Esophagus muscularis mucosa (tissue), 4 donors: ENCODE measurements at regions not wholly inside any gene's neighbourhood (a gene's known extent, or its start where the extent isn't known, plus 50 kb on each side); places are given as distances from the start of the nearest gene placed in this dataset.

Source experiments
- DNase-seq: peaks from one replicate; pipeline ENCODE4 v3.0.0-alpha.2; 2017; ENCODE audit errors: extremely low spot score
- H3K27ac ChIP-seq, 4 donors: fragments of 200-600 bp; sonication (generic); replicated peaks in 1 of 4; 1 replicate in 3 of 4; 2 replicates in 1 of 4; pipeline ENCODE4 v1.5.1; 2016 to 2019; ENCODE audit warnings: mild to moderate bottlenecking in 1 of 4
- H3K27me3 ChIP-seq, 4 donors: fragments of 200-600 bp; sonication (generic); one replicate each; pipeline versions ENCODE4 v1.5.1 to v1.6.0; 2016 to 2019
- H3K36me3 ChIP-seq, 4 donors: fragments of 200-600 bp; sonication (generic); one replicate each; pipeline ENCODE4 v1.5.1; 2016 to 2019
- H3K4me1 ChIP-seq, 4 donors: fragments of 200-600 bp; sonication (generic); one replicate each; pipeline ENCODE4 v1.5.1; 2016 to 2019
- H3K4me3 ChIP-seq, 4 donors: fragments of 200-600 bp; sonication (generic); 1 replicate in 2 of 4; 2 replicates in 2 of 4; pipeline ENCODE4 v1.5.1; 2016 to 2019; ENCODE audit warnings: mild to moderate bottlenecking in 4 of 4, moderate library complexity in 1 of 4
- H3K9me3 ChIP-seq, 4 donors: fragments of 200-600 bp; sonication (generic); 1 replicate in 3 of 4; 2 replicates in 1 of 4; pipeline ENCODE4 v1.5.1; 2016 to 2019
- CTCF ChIP-seq, 3 experiments: fragments of 200-600 bp in 2 of 3; fragments of 450-650 bp in 1 of 3; sonication (generic) in 2 of 3; IDR thresholded peaks; one replicate each; pipeline ENCODE4 v1.5.1; 2017 to 2019; ENCODE audit warnings: antibody characterized with exemption in 3 of 3, mild to moderate bottlenecking in 2 of 3, moderate library complexity in 1 of 3
- EP300 ChIP-seq: sonication (generic); formaldehyde crosslinking; IDR thresholded peaks from one replicate; pipeline ENCODE4 v1.6.1; 2017; ENCODE audit warnings: antibody characterized with exemption
- POLR2A ChIP-seq: fragments of 450-650 bp; IDR thresholded peaks from one replicate; pipeline ENCODE4 v1.6.1; 2017; ENCODE audit warnings: antibody characterized with exemption, moderate library complexity, mild to moderate bottlenecking, low read depth
- POLR2AphosphoS5 ChIP-seq, 2 donors: sonication (generic); formaldehyde crosslinking; IDR thresholded peaks; one replicate each; pipeline ENCODE4 v1.6.1; 2017; ENCODE audit warnings: antibody characterized with exemption in 2 of 2
- WGBS: methylation state at CpG from one replicate; pipeline ENCODE4 v1.1.5; 2018; 5-methylcytosine and 5-hydroxymethylcytosine counted together
- intact Hi-C: fragments of 100-400 bp; cut with DNase I; formaldehyde crosslinking; loops from one replicate; pipeline ENCODE4 v1.15.1; 2023

DNA sequence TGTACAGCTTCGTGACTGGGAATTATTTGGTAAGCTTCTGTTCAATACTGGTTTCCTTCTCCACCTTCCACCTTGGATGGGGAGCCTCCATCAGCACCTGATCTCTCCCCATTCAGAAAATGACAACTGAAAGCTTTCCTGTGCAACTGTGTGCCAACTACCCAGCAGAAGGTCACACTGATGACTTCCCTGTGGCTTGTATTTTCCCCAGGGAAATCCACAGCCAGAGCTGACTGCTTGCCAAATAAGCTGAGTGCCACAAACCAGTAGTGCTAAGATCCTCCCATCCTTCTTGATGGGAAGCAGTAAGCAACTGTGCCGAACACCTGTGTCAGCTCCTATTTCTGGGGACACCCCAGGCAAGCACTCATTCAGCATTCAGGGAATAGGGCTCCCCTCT, 257.2 kb upstream of the SOX5 start:
- no peak for TF ChIP-seq POLR2A
- no peak for TF ChIP-seq EP300
- no peak for TF ChIP-seq POLR2AphosphoS5 (IDR thresholded peaks at IDR 0.05)
- no peak for TF ChIP-seq CTCF (IDR thresholded peaks at IDR 0.05)
- Histone ChIP-seq H3K27ac (no peak overlapping the region), H3K36me3 (no peaks in the 10 kb centered on the region), H3K27me3 (no peaks in the 10 kb centered on the region), H3K4me1 (no peaks in the 10 kb centered on the region), H3K4me3 (no peak overlapping the region), H3K9me3 (no peaks in the 10 kb centered on the region)
- intact Hi-C loops: no loop called here
- DNase-seq: no peak
- WGBS: 68% methylated on average over 2 of the region's 2 CpGs

- WGBS: 89% methylated on average over 3 of the region's 3 CpGs
- Histone ChIP-seq H3K9me3 (no peaks in the 10 kb centered on the region), H3K27ac (no peak overlapping the region), H3K4me1 (peaks cover 0 to 8% (median 3%) of the 10 kb centered on the region in 4 donors), H3K4me3 (no peak overlapping the region), H3K36me3 (no peaks in the 10 kb centered on the region), H3K27me3 (no peaks in the 10 kb centered on the region)
- TF ChIP-seq POLR2A: no peak
- no peak for TF ChIP-seq EP300
- no peak for TF ChIP-seq CTCF (IDR thresholded peaks at IDR 0.05)
- no peak for TF ChIP-seq POLR2AphosphoS5 (IDR thresholded peaks at IDR 0.05)
- DNase-seq: no peak
- intact Hi-C loops: no loop called here
These were observed 251.9 kb upstream of the SOX5 start for GRCh38 chr12:24201258-24201970.

DNA sequence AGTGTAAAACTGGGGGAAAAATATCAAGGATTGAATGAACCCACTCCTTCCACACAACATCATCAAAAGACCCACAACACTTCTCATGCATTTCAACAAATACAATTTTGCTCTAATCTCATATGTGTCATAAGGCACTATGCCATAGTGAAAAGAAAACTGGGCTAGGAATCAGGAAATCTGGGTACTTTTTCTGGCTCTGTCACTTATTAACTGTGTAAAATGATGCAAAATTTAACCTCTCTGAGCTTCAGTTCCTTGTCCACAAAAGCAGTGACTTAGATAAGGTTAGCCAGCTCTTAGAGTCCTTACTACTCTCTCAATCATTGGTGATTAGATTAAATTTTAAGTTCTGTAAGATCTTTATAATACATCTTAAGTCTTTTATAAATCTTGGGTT, 250.5 kb upstream of the SOX5 start:
- no peaks in the 10 kb centered on the region for H3K9me3 ChIP-seq
- no peaks in the 10 kb centered on the region for H3K36me3 ChIP-seq
- H3K27me3 ChIP-seq: no peaks in the 10 kb centered on the region
- intact Hi-C loops: no loop called here
- H3K27ac ChIP-seq: no peak overlapping the region
- no peak for DNase-seq
- TF ChIP-seq POLR2AphosphoS5 (IDR thresholded peaks at IDR 0.05): no peak
- no peak for TF ChIP-seq POLR2A
- no peak for TF ChIP-seq CTCF (IDR thresholded peaks at IDR 0.05)
- TF ChIP-seq EP300: no peak
- no peak overlapping the region for H3K4me3 ChIP-seq
- peaks cover 0 to 8% (median 3%) of the 10 kb centered on the region in 4 donors for H3K4me1 ChIP-seq

DNA sequence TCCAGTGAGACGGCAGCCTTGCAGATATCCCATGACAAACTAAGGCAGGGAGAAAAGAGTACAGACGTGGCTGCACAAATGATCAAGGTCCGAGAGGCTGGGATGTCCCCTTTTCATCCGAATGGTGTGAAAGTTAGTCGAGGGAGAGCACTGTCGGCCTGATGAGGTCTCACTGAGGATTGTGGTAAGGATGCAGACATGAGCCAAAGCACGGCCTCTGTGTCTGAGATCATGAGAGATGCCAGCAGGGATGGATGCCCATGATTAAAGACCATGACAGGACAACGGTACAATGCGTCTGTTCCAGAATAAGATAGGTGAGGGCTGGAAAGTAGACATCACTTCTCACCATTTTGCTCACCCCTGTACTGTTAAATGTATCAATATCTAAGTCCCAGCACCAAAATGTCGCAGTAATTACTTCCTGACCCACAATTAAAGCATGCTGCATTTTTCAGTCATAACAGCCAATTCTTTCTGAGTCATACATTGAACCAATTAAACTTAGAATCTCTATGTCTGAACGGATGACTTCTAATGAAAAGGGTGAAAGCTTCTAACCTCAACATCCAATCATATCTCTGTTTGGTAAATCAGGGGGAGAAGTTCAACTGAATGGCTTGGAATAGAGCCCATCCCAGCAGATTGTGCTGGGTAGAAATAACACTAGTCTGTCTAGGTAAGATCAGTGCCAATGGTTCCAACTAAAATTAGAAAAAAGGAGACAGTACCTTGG, 249.6 kb upstream of the SOX5 start:
- peaks cover 0 to 8% (median 3%) of the 10 kb centered on the region in 4 donors for H3K4me1 ChIP-seq
- no peak for TF ChIP-seq POLR2A
- no peak for TF ChIP-seq CTCF (IDR thresholded peaks at IDR 0.05)
- TF ChIP-seq POLR2AphosphoS5 (IDR thresholded peaks at IDR 0.05): no peak
- no peak for TF ChIP-seq EP300
- DNase-seq: no peak
- H3K9me3 ChIP-seq: no peaks in the 10 kb centered on the region
- no peaks in the 10 kb centered on the region for H3K36me3 ChIP-seq
- H3K27ac ChIP-seq: no peak overlapping the region
- no peak overlapping the region for H3K4me3 ChIP-seq
- WGBS: 86% methylated on average over 11 of the region's 11 CpGs
- intact Hi-C loops: no loop called here
- no peaks in the 10 kb centered on the region for H3K27me3 ChIP-seq
